HG02678 (cell line): ENCODE measurements at regions not wholly inside any gene's neighbourhood (a gene's known extent, or its start where the extent isn't known, plus 50 kb on each side); places are given as distances from the start of the nearest gene placed in this dataset.

Source experiments
- ATAC-seq: cut with Tn5 transposase; IDR thresholded peaks from one replicate; pipeline ENCODE4 v1.9.1; 2021; ENCODE audit warnings: mild to moderate bottlenecking, moderate library complexity; ENCODE audit not compliant: unreplicated experiment

- no peak for ATAC-seq
Observed at GRCh38 chr12:25009496-25010092, 60.7 kb upstream of the BCAT1 start.

- peak; percentile 57 for ATAC-seq
Observed at GRCh38 chr12:25005376-25005775, 56.5 kb upstream of the BCAT1 start.

GRCh38 chr12:25004447-25004846 lies 55.5 kb upstream of the BCAT1 start:
- no peak for ATAC-seq

GRCh38 chr12:25001311-25001710 lies 52.4 kb upstream of the BCAT1 start:
- ATAC-seq, result no peak
